Upper lobe of right lung (tissue), 1 donor: ENCODE measurements at regions not wholly inside any gene's neighbourhood (a gene's known extent, or its start where the extent isn't known, plus 50 kb on each side); places are given as distances from the start of the nearest gene placed in this dataset.
A peak's percentile ranks its signal among the peaks of the same experiment; 100 is the strongest.

Experiments used
- ATAC-seq: fragments of 200-7000 bp; cut with Tn5 transposase; one replicate; pipeline ENCODE4 v1.9.1; 2020; ENCODE audit warnings: mild to moderate bottlenecking, moderate library complexity
- DNase-seq: peaks from one replicate; pipeline ENCODE4 v3.0.0-alpha.2; 2020
- H3K27ac ChIP-seq: fragments of 200-600 bp; one replicate; pipeline ENCODE4 v1.8.0; 2022
- H3K27me3 ChIP-seq: fragments of 200-600 bp; one replicate; pipeline ENCODE4 v1.8.0; 2022; ENCODE audit warnings: mild to moderate bottlenecking
- H3K36me3 ChIP-seq: fragments of 200-600 bp; one replicate; pipeline ENCODE4 v1.8.0; 2022
- H3K4me1 ChIP-seq: fragments of 200-600 bp; one replicate; pipeline ENCODE4 v1.8.0; 2022
- H3K4me3 ChIP-seq: fragments of 200-600 bp; one replicate; pipeline ENCODE4 v1.8.0; 2022; ENCODE audit warnings: mild to moderate bottlenecking
- H3K9me3 ChIP-seq: fragments of 200-600 bp; one replicate; pipeline ENCODE4 v1.8.0; 2022
- intact Hi-C: fragments of 100-400 bp; cut with DNase I; formaldehyde crosslinking; loops from one replicate; pipeline ENCODE4 v1.11.0; 2022
- TF ChIP-seq, protein P1 (sequence below): fragments of 200-600 bp; IDR thresholded peaks from one replicate; pipeline ENCODE4 v1.8.0; 2022; ENCODE audit warnings: antibody characterized with exemption
- donor health status: DM: no; HTN: yes; CAD: no; lungs with severe emphysema.

DNA sequence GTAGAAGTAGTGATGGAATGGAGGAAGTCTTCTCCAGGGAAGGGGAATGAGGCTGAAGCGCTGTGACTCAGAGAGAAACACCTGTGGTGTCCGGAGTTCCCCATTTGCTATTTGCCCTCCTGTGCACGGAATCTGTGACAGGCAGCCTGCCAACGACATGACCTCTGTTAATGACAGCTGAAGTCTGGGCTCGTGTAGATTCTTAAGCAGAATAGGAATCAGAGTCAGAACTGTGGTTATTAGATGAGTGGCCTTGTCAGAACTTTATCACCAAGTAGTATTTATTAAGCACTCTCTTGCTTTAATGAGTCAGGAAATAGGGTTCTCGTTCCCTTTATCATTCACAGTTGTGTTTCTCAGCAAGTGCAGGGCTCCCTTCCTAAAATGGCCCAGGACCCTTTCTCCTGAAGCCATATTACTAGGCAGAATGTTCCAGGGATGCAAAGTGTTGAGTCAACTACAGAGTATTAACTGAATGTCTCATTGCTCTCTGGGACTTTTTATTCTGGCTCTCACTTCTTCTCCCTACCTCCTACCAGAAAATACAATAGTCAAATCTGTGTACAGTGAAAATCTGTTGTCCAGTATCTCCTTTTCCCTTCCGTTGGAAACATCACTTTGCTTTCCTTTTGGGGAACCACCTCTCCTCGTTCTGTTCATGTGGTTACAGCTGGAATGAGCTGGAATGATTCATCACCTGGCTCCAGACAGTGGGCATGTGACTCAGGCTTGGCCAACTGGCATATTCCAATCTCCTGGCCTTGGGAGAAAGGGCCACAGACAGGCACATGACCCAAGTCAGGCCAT lies 77.8 kb upstream of the MAX start:
- H3K36me3 ChIP-seq, result no peaks in the 10 kb centered on the region
- intact Hi-C loops, result no loop called here
- no peak for DNase-seq

DNA sequence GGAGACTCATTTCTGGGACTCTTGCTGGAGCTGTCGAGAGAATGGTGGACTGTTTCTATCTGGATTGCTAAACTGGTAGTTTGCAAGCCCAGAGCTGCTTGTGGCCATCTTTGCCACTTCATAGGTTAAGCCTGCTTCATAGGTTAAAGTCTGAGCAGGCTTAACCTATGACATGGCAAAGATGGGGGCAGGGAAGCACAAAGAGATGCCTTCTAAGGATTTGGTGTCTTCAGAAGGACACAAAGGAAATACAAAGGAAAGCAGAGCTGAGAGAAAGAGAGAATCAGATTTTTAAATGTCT lies 78.4 kb upstream of the MAX start:
- TF ChIP-seq, protein P1, sequence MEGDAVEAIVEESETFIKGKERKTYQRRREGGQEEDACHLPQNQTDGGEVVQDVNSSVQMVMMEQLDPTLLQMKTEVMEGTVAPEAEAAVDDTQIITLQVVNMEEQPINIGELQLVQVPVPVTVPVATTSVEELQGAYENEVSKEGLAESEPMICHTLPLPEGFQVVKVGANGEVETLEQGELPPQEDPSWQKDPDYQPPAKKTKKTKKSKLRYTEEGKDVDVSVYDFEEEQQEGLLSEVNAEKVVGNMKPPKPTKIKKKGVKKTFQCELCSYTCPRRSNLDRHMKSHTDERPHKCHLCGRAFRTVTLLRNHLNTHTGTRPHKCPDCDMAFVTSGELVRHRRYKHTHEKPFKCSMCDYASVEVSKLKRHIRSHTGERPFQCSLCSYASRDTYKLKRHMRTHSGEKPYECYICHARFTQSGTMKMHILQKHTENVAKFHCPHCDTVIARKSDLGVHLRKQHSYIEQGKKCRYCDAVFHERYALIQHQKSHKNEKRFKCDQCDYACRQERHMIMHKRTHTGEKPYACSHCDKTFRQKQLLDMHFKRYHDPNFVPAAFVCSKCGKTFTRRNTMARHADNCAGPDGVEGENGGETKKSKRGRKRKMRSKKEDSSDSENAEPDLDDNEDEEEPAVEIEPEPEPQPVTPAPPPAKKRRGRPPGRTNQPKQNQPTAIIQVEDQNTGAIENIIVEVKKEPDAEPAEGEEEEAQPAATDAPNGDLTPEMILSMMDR, result no peak
- Histone ChIP-seq H3K27ac (no peak overlapping the region), H3K36me3 (no peaks in the 10 kb centered on the region), H3K9me3 (no peaks in the 10 kb centered on the region), H3K4me1 (no peaks in the 10 kb centered on the region), H3K4me3 (no peak overlapping the region), H3K27me3 (no peaks in the 10 kb centered on the region)
- intact Hi-C loops, result no loop called here
- DNase-seq, result no peak
- no peak for ATAC-seq

More for the DNA sequence above, 77.8 kb upstream of the MAX start:
- Histone ChIP-seq H3K27me3 (no peaks in the 10 kb centered on the region), H3K4me3 (no peak overlapping the region), H3K9me3 (no peaks in the 10 kb centered on the region), H3K27ac (no peak overlapping the region), H3K4me1 (no peaks in the 10 kb centered on the region)
- ATAC-seq, result peak; percentile 70
- TF ChIP-seq, protein P1, result no peak

DNA sequence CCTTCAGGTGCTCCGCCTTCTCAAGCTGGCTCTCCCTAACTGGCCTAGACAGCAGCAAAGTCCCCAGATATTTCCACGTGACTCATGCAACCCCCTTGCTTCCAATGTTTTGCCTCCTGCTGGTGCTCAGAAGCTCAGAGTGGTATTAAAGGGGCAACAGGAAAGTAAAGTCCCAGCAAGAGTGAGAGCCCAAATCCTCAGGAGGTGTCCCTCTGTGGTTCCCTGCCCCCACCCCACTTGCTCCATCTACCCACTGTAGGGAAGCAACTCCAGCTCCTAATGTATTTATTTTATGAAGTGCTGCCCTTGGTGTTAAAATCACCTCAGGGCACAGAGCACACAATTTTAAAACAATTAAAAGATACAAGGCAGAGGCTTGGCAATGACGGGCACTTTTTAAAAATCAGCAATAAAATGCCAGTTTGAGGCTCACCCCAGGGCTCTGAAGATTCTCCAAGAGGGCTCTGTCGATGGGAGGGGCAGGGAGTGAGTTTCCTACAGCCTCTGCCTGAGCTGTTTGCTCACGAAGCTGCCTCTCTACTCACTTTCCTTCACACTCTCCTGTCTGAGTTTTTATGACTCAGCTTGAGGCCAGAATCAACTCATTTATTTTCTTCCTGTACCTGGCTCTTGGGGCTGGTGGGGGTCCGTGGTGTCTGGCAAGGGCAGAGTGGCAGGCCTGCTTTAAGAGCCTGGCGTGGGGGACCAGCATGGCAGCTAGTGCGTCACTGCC lies 81.9 kb upstream of the MAX start:
- no peaks in the 10 kb centered on the region for H3K36me3 ChIP-seq
- no peak overlapping the region for H3K4me3 ChIP-seq
- no peak overlapping the region for H3K27ac ChIP-seq
- H3K27me3 ChIP-seq, result no peaks in the 10 kb centered on the region
- intact Hi-C loops, result no loop called here
- DNase-seq (no peak), ATAC-seq (no peak)
- H3K4me1 ChIP-seq, result no peaks in the 10 kb centered on the region
- no peaks in the 10 kb centered on the region for H3K9me3 ChIP-seq
- TF ChIP-seq, protein P1, result no peak

DNA sequence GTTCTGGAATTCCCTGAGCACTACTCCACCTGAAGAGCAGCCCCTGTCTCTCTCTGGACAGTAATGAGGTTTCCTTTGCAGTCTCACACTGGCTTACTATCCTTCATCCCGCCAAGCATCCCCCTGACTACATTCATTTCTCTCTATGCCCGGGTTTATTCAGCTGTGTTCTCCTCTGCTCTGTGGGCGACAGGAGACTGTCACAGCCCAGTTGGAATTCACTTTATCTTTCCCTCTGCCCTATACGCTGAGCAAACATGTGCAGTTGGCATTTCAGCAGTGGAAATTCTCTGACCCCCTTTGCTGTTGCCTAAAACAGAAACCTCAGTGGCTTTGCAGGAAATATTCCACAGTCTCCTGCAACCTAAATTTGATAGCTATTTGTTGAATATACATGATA lies 83.5 kb upstream of the MAX start:
- no peak for DNase-seq

DNA sequence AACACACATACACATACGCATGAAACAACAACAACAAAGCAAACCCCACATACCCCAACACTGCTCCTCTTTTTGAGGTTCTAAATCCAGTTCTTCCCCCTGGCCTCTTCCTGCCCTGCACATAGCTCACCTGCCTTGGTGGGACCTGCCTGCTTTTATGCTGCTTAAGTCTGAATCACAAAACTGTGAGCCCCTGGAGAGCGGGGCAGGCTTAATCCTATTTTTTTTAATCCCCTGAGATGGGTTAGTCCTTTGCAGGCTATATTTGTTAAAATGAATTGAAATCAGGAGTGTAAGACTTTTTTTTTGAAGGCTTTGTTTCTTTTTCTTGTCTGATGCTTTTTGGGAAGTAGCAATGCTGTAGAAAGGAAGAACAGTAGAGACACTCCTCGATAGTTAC lies 84.6 kb upstream of the MAX start:
- H3K27ac ChIP-seq, result no peak overlapping the region
- intact Hi-C loops, result no loop called here
- ATAC-seq, result no peak
- H3K4me1 ChIP-seq, result no peaks in the 10 kb centered on the region
- H3K36me3 ChIP-seq, result no peaks in the 10 kb centered on the region
- no peak overlapping the region for H3K4me3 ChIP-seq
- no peak for DNase-seq
- TF ChIP-seq, protein P1, result no peak
- H3K27me3 ChIP-seq, result no peaks in the 10 kb centered on the region
- no peaks in the 10 kb centered on the region for H3K9me3 ChIP-seq

More for the DNA sequence above, 83.5 kb upstream of the MAX start:
- TF ChIP-seq, protein P1, result no peak
- Histone ChIP-seq H3K9me3 (no peaks in the 10 kb centered on the region), H3K4me1 (no peaks in the 10 kb centered on the region), H3K27ac (no peak overlapping the region), H3K4me3 (no peak overlapping the region), H3K36me3 (no peaks in the 10 kb centered on the region), H3K27me3 (no peaks in the 10 kb centered on the region)
- intact Hi-C loops, result no loop called here
- no peak for ATAC-seq
